ENCODE measurements at regions not wholly inside any gene's neighbourhood (a gene's known extent, or its start where the extent isn't known, plus 50 kb on each side); places are given as distances from the start of the nearest gene placed in this dataset.
"Not testable (repeated sequence)": the region's sequence is repeated elsewhere in the genome, so short reads cannot be mapped to it uniquely, and the experiment has no call there.

DNA sequence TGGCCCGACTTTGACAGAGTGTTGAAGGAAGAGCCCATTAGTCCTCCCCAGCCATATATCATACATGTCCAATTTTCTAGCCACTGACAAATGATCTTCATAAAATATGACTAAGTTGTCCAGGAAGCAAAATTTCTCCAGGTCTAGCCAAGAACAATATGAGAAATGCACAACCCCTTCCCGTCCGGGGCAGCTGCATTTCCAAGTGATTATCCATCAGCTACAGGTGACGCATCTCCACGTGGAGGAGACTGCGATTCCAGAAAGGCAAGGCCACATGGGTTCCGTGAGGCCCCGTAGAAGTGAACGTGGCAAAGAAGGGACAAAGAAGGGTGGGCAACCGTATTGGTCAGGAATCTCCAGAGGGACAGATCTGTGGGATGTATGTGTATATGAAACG is 118.6 kb downstream of the ATP6V0E2 start:
- not testable (repeated sequence) for DNase-seq (ENCODE audit: low spot score)

DNA sequence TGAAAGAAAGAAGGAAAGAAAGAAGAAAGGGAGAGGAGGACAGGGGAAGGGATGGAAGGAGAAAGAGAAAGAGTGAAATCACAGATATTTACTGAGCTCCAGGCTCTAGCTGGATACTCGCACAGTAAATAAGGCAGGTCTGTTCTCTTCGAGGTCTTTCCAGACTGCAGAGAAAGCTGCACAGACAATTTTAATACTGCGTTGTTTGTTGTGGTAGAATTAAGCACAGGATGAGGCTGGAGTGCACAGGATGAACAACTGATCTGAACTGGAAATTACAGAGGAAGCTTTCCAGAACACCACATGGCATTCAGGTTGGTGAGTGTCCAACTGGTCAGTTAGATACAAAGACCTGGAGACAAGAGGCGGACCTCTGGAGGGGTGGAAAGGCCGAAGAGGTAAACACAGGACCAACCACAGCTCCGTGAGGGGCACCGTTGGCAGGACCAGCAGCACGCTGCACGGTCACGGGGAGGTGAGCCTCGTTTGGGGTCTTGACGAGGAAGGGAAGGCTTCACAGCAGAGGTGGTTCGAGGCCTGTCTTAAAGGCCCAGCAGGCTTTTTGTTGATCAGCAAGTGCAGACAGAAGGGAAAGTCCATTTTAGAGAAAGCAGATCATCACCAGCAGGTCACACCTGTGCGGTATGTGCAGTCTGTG is 121.7 kb downstream of the ATP6V0E2 start:
- not testable (repeated sequence) for DNase-seq (ENCODE audit: low spot score)

- DNase-seq (ENCODE audit: low spot score), result not testable (repeated sequence)
These were observed 127.2 kb downstream of the ATP6V0E2 start for GRCh38 chr7:150000780-150001599.

- DNase-seq (ENCODE audit: low spot score), result peak; percentile 2
These were observed 129.6 kb downstream of the ATP6V0E2 start for GRCh38 chr7:150003304-150003810.

DNA sequence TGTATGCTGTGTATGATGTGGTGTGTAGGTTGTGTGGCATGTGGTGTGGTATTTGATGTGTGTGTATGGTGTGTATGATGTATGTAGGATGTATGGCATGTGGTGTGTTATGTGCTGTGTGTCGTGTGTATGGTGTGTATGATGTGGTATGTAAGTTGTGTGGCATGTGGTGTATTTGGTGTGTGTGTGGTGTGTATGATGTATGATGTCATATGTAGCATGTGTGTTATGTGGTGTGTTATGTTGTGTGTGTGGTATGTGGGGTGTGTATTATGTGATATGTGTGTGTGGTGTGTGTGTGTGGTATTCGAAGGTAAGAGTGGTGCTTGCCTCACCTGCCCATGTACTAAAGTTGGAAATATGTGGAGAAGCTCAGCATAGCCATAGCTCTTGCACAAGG is 130.2 kb downstream of the ATP6V0E2 start:
- not testable (repeated sequence) for DNase-seq (ENCODE audit: low spot score)

GRCh38 chr7:150004843-150005242 is 131.1 kb downstream of the ATP6V0E2 start:
- not testable (repeated sequence) for DNase-seq (ENCODE audit: low spot score)

- not testable (repeated sequence) for DNase-seq (ENCODE audit: low spot score)
These were observed 136.0 kb downstream of the ATP6V0E2 start for GRCh38 chr7:150009620-150010303.

- DNase-seq (ENCODE audit: low spot score), result not testable (repeated sequence)
These were observed 143.0 kb downstream of the ATP6V0E2 start for GRCh38 chr7:150016651-150017189.

GRCh38 chr7:150020210-150020609 is 146.4 kb downstream of the ATP6V0E2 start:
- DNase-seq (ENCODE audit: low spot score), result not testable (repeated sequence)

GRCh38 chr7:150024550-150025490 is 151.1 kb downstream of the ATP6V0E2 start:
- not testable (repeated sequence) for DNase-seq (ENCODE audit: low spot score)

DNA sequence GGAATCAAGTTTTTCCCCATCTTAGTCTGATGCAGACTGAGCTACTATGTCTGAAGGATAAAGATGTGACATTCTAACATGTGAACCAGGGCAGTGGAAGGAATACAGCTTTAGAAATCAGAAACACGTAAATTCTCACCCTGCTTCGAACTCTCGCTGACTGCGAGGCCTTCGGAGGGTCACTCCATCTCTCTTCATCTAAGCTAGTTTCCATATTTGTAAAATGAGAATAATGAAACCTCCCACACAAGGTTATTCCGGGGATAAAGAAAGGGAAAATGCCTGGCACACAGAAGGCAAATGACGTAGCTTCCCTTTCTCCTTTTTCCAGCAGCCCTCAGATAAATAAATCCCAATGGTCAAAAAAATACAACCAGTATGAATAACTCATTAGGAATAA is 152.0 kb downstream of the ATP6V0E2 start:
- not testable (repeated sequence) for DNase-seq (ENCODE audit: low spot score)

GRCh38 chr7:150028344-150029012 is 154.7 kb downstream of the ATP6V0E2 start:
- DNase-seq (ENCODE audit: low spot score), result not testable (repeated sequence)

DNA sequence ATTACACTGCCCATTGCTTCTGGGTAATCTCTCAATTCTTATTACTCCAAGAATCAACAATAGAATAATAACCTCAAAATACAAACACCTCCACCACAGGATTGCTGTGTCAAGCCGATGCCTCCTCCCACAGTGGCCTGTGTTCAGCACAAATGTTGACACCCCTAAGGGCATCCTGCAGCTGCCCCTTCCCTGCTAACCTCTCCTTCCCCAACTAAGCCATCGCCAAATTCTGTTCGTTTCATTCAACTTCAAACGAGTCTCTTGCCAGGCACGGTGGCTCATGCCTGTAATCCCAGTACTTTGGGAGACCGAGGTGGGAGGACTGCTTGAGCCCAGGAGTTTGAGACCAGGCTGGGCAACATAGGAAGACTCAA is 155.2 kb downstream of the ATP6V0E2 start:
- DNase-seq (ENCODE audit: low spot score), result not testable (repeated sequence)

- not testable (repeated sequence) for DNase-seq (ENCODE audit: low spot score)
These were observed 158.0 kb downstream of the ATP6V0E2 start for GRCh38 chr7:150031733-150032132.

DNA sequence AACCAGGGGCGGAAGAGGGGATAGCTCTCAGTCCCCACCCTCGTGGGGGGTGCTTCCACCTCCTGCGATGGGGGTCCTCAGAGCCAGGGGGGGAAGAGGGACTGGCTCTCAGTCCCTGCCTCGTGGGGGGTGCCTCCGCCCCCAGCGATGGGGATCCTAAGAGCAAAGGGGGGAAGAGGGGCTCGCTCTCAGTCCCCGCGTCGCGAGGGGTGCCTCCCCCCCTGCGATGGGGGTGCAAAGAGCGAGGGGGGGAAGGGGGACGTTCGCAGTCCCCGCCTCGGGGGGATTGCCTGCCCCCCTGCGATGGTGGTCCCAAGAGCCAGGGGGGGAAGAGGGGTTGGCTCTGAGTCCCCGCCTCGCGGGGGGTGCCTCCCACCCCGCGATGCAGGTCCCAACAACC is 159.9 kb downstream of the ATP6V0E2 start:
- DNase-seq (ENCODE audit: low spot score), result not testable (repeated sequence)

- DNase-seq (ENCODE audit: low spot score), result not testable (repeated sequence)
These were observed 162.0 kb downstream of the ATP6V0E2 start for GRCh38 chr7:150035769-150036168.

DNA sequence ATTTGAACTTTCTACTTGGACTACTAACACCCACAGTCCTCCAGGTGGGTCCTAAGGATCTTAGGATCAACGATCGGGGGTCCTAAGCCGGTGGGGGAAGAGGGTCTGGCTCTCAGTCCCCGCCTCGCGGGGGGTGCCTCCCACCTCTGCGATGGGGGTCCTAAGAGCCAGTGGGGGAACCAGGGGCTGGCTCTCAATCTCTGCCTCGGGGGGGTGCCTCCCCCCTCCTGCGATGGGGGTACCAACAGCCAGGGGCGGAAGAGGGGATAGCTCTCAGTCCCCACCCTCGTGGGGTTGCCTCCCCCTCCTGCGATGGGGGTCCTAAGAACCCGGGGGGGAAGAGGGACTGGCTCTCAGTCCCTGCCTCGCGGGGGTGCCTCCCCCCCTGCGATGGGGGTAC is 165.3 kb downstream of the ATP6V0E2 start:
- not testable (repeated sequence) for DNase-seq (ENCODE audit: low spot score)

- not testable (repeated sequence) for DNase-seq (ENCODE audit: low spot score)
These were observed 168.5 kb downstream of the ATP6V0E2 start for GRCh38 chr7:150042281-150042680.

DNA sequence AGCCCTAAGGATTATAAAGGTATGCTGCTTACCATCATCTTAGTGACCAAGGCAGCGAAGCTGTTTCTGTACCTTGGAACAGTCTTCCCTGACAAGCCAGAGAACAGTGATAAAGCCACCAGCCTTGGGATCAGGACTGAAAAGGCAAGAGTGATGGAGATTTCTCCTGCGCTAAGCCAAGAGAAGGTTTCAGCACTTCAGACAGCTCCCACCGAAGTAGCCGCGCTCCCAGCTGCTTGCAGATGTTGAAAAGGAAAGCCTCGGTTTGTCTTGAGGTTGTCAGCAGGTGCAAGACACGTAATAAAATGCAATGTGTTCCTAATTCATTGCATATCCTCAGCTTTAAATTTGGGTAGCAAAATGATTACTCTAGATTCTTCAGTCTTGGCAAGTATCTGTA is 171.0 kb downstream of the ATP6V0E2 start:
- not testable (repeated sequence) for DNase-seq (ENCODE audit: low spot score)

- DNase-seq (ENCODE audit: low spot score), result not testable (repeated sequence)
These were observed 171.8 kb downstream of the ATP6V0E2 start for GRCh38 chr7:150045596-150045995.

Data from SK-N-DZ (cell line).